NCI-H1417 (cell line): ENCODE measurements at regions not wholly inside any gene's neighbourhood (a gene's known extent, or its start where the extent isn't known, plus 50 kb on each side); places are given as distances from the start of the nearest gene placed in this dataset.

Experiments used
- DNase-seq, 3 experiments: peaks; one replicate each; lab custom pipeline; 2025; lab: John Stamatoyannopoulos, UW

GRCh38 chr5:34587355-34588241 is 68.5 kb upstream of the RAI14 start:
- no peak for DNase-seq

DNA sequence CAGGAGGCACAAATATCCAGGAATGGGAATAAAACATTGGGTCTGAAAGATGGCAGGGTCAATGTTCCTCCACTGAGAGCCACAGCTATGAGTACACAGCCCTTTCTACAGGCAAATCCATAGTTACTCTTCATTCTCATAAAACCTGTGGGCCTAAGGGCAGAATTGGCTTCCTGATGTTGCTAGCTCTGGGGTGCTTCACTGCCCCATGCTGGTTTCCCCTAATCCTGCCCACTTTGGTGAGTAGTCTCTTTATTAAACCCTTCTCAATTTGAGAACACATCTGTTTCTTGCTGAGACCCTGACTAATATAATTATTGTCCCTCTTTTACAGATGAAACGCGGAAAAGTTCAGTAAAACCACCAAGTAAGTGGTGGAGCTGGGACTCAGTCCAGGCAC is 66.3 kb upstream of the RAI14 start:
- no peak for DNase-seq

DNA sequence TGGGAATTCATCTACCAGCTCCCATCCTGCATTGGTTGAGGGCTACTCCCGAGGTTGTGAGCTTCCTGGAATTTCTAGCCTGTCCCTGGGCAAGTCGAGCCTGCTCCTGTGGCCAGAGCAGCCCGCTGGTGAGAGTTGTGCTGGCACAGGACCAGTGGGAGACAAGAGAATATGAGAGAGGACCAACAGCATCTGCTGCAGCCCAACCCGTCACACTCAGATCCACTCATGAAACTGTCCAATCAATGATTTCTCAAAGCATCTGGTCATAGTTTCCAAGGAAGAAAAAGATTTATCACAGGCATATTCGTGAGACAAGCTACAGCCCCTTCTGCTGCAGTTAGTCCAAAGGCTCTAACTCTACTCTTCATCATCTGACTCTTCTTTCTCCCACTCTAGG is 64.4 kb upstream of the RAI14 start:
- DNase-seq, result no peak

DNA sequence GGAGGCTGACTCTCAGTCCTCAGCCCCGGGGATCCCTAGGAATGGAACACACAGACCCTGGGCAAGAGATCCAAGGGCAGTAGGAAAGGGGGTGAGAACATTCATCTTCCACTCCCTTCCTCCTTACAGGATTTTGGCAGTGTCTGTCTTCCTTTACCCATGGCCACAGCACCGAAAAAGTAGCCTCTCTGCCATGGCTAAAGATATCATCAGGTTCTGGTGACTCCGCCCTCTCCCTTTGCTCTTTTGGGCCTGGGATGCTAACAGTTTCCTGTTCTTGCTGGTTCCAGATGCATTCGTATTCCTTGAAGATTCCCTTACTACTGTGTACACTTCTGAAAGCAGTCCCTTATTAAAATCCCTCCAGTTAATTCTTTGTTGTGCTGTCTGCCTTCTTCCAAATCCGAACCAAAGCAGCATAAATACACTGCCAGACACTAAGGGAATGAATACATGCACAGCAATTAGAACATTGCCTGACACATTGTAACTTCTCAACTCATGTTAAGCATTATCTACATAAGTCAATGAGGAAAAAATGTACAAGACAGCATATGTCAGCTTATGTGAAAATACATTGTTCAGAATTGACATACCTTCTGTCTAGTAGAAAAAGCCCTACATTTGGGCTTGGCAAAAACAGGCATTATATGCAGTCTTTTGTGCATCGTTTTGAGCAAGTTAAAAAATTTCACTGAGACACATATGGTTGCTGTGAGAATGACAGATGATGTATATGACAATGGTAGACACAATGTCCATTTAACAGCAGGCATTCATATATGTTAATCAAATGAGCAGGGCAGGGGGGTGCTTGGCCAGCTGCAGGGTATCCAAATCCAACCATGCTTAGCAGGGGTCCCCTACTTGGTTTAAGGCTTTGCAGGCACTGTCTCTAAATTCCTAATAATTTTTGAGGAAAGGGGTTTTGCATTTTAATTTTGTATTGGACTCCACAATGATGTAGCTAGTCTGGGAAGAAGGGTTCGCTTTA is 58.8 kb upstream of the RAI14 start:
- DNase-seq, result no peak

DNA sequence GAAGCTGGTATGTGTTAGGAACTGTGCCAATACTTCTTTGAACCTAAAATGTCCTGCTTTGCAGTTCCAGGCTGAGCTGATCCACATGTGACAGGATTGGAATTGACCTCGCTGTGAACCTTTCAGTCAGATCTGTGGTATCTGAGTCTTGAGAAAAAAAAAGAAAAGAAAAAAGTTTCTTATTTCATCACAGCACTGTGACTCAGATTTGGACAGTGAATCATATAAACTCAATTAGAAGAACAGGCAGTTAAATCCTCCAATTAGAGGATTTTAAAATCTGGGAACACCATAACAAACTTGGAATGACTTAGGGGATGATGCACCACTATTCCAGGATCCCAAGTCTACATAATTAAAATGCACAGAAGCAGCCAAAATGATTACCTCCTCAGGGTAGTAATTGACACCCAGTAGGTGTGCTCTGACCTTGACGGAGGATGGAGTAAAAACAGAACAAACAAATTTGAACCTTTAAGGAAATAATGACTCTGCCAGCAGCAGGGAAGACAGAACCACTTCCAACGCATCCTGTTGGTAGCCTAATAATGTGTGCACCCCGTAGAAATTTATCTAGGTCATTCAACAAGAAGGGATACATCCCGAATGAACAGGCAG is 57.8 kb upstream of the RAI14 start:
- DNase-seq, result peak in 2 of 3 experiments; percentile 10 to 48

GRCh38 chr5:34599471-34600117 is 56.5 kb upstream of the RAI14 start:
- no peak for DNase-seq

GRCh38 chr5:34600118-34600493 is 56.0 kb upstream of the RAI14 start:
- DNase-seq, result no peak

GRCh38 chr5:34603378-34603777 is 52.8 kb upstream of the RAI14 start:
- no peak for DNase-seq

- no peak for DNase-seq
Observed at GRCh38 chr5:34604119-34604675, 51.9 kb upstream of the RAI14 start.

GRCh38 chr5:34606101-34606500 is 50.0 kb upstream of the RAI14 start:
- DNase-seq, result no peak
